Epithelial cell of prostate (primary cell): ENCODE measurements at regions not wholly inside any gene's neighbourhood (a gene's known extent, or its start where the extent isn't known, plus 50 kb on each side); places are given as distances from the start of the nearest gene placed in this dataset.

Experiments
- DNase-seq: peaks from one replicate; pipeline ENCODE4 v3.0.0-alpha.2; 2011; ENCODE audit warnings: low read depth, low spot score
- H3K27ac ChIP-seq: fragments of 450-650 bp; 2 replicates; pipeline ENCODE4 v1.5.1; 2017; ENCODE audit warnings: mild to moderate bottlenecking

DNA sequence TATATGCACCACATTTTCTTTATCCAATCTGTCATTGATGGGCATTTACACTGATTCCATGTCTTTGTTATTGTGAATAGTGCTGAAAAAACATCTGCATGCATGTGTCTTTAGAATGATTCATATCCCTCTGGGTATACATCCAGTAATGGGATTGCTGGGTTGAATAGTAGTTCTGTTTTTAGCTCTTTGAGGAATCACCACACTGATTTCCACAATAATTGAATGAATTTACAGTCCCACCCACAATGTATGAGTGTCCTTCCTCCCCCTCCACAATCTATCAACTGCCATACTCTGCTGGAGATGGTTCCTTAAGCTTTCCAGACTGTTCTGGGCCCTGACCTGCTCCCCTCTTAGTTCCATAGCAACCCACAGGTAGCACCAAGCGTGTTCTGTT lies 667.0 kb downstream of the LIG4 start:
- no peak for DNase-seq
- H3K27ac ChIP-seq, result no peak overlapping the region

- H3K27ac ChIP-seq, result no peak overlapping the region
- no peak for DNase-seq
These were observed 669.3 kb downstream of the LIG4 start for GRCh38 chr13:107545946-107546502.

DNA sequence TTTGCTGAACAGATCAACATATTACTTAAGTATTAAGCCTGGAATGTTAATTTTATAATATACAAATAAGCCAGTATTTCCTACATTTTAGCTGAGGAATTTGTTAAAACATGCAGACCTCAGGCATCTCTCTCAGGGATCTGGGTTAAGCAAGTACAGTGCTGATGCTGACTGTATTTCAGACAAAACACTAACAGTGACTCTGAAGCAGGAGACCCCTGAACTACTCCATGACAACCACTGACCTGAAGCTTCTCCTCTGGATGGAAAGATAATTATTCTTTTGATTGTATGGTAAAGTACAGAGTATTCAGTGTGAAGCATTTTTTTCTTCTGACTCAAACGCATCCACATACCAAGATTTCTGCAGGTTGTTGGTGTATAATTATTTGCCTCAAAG lies 680.8 kb downstream of the LIG4 start:
- DNase-seq, result no peak
- H3K27ac ChIP-seq, result no peak overlapping the region

DNA sequence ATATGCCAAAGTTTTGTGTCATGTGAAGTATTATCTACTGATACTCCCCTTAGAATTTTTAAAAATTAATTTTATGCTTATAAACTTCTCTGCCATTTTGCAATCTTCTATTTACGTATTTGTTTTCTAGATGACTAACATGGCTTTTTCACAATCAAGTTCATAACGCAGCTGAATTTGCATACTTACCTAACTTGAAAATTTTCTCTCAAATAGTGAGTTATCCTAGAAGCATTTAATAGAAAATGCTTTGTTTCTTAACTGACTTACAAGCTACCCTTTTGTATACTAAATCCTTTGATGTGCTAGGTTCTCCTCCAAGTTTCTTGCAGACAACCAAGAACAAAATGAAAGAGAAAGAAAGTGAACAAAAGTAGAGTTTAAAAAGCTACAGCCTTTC lies 683.5 kb downstream of the LIG4 start:
- no peak overlapping the region for H3K27ac ChIP-seq
- DNase-seq, result no peak

- no peak overlapping the region for H3K27ac ChIP-seq
- no peak for DNase-seq
These were observed 684.2 kb downstream of the LIG4 start for GRCh38 chr13:107531180-107531579.

- no peak for DNase-seq
These were observed 686.3 kb downstream of the LIG4 start for GRCh38 chr13:107529035-107529434.

DNA sequence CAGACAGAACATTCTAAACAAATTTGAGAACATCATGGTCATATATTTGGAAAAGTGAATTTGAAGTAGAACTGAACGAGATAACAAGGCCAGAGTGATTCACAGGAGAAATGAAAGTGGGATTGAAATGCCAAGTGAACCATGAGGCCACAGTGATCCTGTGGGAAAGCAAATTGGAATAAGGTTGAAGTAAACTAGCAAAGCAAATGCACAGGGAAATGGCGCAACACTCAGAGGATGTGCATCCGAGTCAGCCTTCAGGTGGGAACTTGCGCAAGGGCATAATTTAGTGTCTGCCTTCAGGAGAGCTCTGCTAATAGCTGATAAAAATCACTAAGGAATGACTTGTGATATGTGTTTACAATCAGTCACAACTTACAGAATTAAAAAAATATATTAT lies 696.6 kb downstream of the LIG4 start:
- DNase-seq, result no peak
- H3K27ac ChIP-seq, result no peak overlapping the region

More at GRCh38 chr13:107529035-107529434, 686.3 kb downstream of the LIG4 start:
- no peak overlapping the region for H3K27ac ChIP-seq

DNA sequence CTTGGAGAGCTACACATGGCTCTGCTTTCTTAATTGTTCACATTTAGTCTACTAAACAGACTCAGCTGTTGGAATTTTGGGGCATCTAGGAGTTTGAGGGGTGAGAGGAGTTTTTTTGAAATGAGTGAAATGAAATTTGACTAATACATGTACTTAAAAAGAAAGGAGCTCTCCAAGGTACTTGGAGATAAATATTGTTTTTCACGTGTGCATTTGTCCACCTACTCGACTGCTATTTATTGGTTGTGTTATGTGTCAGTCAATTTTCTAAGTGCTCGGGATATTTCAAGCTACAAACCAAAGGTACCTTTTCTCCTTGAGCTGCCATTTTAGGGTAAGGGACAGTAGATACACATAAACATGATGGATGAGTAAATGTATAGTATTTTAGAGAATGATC lies 697.0 kb downstream of the LIG4 start:
- no peak for DNase-seq
- H3K27ac ChIP-seq, result no peak overlapping the region

GRCh38 chr13:107516517-107516916 lies 698.8 kb downstream of the LIG4 start:
- no peak for DNase-seq
- H3K27ac ChIP-seq, result no peak overlapping the region

DNA sequence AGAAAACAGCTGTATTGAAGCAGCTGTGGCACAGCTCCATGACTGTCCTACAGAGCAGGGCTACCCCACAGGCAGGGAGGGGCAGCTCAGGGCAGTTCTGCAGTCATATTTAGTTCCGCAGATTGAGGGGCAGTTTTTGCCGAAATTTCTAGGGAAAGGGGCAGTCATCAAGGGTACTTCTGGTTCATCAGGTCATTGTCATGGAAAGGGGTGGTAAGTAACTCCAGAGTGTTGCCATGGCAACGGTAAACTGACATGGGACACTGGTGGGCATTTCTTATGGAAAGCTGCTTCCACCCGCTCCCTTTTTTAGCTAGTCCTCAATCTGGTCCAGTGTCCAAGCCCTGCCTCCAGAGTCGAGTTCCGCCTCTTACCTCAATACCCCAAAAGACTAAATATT lies 702.8 kb downstream of the LIG4 start:
- DNase-seq, result no peak
- H3K27ac ChIP-seq, result no peak overlapping the region

DNA sequence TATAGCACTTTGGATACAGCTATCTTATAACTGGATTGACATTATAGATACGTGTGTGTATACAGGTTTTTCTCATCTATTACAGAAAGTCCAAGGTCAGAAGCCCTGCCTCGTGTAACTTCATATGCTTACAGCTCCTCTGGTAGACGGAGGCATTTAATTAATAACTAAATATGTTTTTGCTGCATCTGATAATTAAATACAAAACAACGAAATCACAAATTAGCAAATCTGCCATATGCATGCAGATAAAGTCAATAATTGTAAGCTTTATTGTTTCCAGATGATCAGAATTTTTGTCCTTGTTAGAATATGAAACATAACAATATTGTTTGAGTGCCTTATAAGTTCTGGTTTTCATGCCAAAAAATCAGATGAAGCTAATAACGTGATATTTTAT lies 717.7 kb downstream of the LIG4 start:
- H3K27ac ChIP-seq, result no peak overlapping the region
- DNase-seq, result no peak

- no peak for DNase-seq
- H3K27ac ChIP-seq, result no peak overlapping the region
These were observed 722.1 kb downstream of the LIG4 start for GRCh38 chr13:107493266-107493665.

DNA sequence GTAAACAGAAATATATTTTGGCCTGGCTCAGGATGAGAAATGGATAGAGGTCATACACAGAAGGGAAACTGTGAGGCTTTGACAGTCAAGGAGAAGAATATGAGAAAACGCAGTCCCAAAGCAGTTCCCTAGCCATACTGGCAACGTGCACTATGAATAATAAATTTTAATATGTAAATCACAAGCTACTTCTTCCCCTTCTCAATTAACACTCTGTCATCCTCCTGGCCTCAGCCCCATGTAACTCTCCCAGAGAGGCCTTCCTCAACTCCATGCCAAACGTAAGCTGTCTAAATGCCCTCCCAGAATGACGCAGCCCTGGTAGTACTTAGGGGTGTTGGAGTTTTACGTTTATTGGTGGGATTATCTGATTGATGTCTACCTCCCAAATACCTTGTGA lies 732.6 kb downstream of the LIG4 start:
- no peak for DNase-seq
- H3K27ac ChIP-seq, result no peak overlapping the region

DNA sequence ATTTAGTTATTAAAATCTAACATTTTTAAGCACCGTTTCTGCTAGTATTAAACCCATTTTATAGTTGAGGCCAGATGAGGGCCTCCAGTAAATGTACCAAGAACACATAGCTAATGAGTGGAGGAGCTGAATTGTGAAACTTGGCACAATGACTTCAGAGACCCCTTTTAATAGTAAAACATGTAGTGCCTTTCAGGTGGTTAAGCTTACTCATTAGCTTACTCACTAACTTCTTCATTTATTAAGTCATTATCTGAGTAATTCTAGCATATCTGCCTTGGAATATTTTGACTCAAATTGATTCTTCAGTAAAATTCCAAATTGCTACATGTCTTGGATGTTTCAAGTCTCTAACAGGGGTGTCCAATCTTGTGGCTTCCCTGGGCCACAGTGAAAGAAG lies 735.2 kb downstream of the LIG4 start:
- H3K27ac ChIP-seq, result no peak overlapping the region
- DNase-seq, result no peak

- H3K27ac ChIP-seq, result no peak overlapping the region
- DNase-seq, result no peak
These were observed 737.5 kb downstream of the LIG4 start for GRCh38 chr13:107477772-107478379.

DNA sequence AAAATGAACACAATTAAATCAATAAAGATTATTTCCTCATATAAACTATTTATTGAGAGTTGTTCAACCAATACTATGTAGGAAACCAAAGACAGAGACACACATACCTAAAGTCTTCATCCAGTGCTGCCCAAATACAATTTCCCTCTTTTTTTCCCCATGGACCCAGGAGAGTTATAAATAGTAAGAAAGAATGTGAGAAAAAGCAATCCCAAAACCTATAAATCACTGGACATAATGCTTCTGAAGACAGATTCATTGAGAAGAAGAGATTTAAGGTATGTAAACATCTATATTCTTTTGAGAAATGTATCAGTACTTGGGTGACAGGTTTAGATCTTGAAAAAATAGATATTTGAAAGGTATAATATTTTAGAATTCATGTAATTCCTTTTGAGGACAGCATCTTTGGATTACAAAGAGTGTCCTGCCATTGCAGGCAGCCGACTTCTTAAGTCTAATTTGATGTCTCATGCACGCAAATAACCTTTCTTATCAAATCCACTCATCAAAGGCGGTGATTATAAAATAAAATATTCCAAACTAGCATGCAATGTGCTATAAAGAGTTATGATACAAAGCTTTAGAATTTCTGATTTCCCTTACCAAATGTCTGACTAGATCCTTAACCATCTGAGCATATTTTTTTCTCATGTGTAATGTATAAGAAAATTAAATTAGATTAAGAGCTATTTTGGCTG lies 739.4 kb downstream of the LIG4 start:
- H3K27ac ChIP-seq, result no peak overlapping the region
- DNase-seq, result no peak

DNA sequence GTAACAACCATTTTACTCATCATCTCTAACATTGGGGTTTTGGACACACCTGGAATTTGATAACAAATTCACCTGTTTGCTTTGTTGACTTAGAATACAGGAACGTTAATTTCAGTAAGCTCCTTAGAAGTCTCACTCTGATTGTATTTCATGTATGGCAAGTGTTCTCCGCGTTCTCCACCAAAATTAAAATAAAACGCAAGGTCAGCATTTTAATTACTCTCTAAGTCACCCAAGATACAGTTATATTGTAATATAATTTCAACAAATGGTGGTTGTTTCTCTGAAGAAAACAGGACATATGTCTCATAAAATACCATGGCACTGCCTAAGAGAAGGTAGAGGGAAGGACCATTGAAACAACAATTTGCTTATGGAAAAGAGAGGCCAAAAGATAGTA lies 742.1 kb downstream of the LIG4 start:
- no peak overlapping the region for H3K27ac ChIP-seq
- DNase-seq, result no peak

- DNase-seq, result no peak
- no peak overlapping the region for H3K27ac ChIP-seq
These were observed 748.8 kb downstream of the LIG4 start for GRCh38 chr13:107466326-107467099.

DNA sequence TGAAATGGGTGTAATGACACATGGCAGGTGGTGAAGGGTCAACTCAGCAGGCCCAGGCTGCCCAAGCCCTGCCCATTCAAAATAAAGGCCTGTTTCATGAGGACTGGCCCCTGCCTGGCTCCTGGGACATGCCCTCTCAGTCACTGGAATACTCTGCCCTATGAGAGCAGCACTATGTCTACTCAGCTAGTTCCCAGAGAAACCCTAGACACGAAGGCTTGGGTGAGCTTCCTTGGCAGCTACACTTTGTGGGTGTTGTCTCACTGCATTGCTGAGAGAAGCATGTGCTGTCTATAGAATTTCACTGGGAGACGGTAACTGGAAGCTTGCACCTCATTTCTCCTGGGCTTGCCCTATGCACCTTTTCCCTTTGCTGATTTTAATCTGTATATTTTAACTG lies 752.8 kb downstream of the LIG4 start:
- no peak for DNase-seq
- H3K27ac ChIP-seq, result no peak overlapping the region

DNA sequence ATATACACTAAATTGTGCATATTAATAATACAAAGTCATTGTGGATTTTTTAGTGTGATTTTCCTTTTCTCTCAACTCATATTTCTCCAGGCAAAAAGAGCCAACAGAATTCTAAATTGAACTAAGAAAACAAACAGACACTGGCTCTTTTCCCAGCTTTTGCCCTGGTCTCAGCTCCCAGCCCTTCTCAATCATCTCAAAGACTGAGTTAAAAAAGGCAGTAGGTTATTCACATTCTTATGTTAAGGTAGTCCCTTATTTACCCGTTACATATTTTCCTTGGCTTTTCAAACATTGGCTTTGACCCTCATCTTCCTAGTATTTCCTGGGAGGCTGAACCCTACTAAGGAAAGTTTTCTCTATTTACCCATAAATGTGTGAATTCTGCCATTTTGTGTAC lies 753.6 kb downstream of the LIG4 start:
- no peak overlapping the region for H3K27ac ChIP-seq
- DNase-seq, result no peak

DNA sequence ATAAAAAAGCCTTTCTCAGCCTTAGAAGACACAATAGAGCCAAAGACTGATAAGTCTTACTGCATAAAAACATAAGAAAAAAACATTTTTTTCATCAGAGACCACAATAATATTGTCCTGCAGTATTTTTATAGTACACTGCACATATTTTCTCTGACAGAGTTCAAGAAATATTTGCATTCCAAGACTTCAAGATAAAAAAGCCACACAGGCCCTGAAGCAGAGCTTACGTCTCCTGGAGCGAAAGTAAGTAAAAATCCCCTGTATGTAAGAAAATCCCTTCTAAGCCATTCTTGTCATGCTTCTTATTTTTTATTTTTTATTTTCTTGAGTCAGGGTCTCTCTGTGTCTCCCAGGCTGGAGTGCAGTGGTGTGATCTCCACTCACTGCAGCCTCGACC lies 755.9 kb downstream of the LIG4 start:
- no peak for DNase-seq
- no peak overlapping the region for H3K27ac ChIP-seq
